Fibroblast of lung (primary cell): ENCODE measurements at regions not wholly inside any gene's neighbourhood (a gene's known extent, or its start where the extent isn't known, plus 50 kb on each side); places are given as distances from the start of the nearest gene placed in this dataset.

Experiments
- CTCF ChIP-seq, 2 donors: IDR thresholded peaks in 1 of 2; conservative IDR thresholded peaks in 1 of 2; 1 replicate in 1 of 2; 2 replicates in 1 of 2; pipeline ENCODE4 v1.5.1; 2011 to 2012; ENCODE audit warnings: low read length in 2 of 2, control low read depth in 1 of 2, inconsistent platforms in 1 of 2, low read depth in 1 of 2, mild to moderate bottlenecking in 1 of 2
- EZH2 ChIP-seq: IDR thresholded peaks from 2 replicates; pipeline ENCODE4 v1.5.1; 2012; ENCODE audit warnings: low read length, control low read depth, mild to moderate bottlenecking; ENCODE audit errors: missing control alignments

DNA sequence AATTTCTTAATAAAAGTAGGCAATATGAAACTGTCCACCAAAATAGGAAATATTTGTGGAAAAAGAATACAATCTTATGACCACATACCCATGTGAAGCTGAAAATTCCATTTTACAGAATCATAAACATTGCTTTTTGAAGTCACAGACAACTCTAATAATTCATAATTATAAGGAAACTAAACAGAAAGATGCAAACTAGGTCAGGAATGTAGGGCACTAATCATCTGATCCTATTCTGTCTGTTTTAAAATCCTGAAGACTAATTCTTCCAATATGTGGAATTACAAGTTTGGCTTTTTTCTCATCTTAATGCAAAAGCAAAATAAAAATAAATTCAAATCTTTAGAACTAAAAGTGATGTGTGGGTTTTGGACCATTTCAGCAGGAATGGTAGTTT, 528.6 kb downstream of the LTN1 start:
- TF ChIP-seq EZH2 (no peak), CTCF (conservative IDR thresholded peaks at IDR 0.05 in 1 of 2, IDR thresholded peaks at IDR 0.05 in 1 of 2; ENCODE audit: low read depth in 1 of 2, low read length in 2 of 2) (no peak)
